OCI-LY7 (cell line): ENCODE measurements at regions not wholly inside any gene's neighbourhood (a gene's known extent, or its start where the extent isn't known, plus 50 kb on each side); places are given as distances from the start of the nearest gene placed in this dataset.

Source experiments
- BruUV-seq: library from RNA; stranded (reverse); fragments of 400-500 nt; replicated peaks from 2 replicates; lab custom pipeline; 2021; lab: Mats Ljungman, UMichigan
- CTCF ChIA-PET: fragments of 300-600 bp; sonication (Branson Sonifier 250); formaldehyde crosslinking; loops from one replicate; lab custom pipeline; 2022; ENCODE audit warnings: antibody characterized with exemption; ENCODE audit not compliant: unreplicated experiment; lab: Charles Lee
- POLR2A ChIA-PET: fragments of 300-600 bp; sonication (Branson Sonifier 250); formaldehyde crosslinking; loops from one replicate; lab custom pipeline; 2022; ENCODE audit warnings: antibody characterized with exemption; lab: Charles Lee
- DNase-seq: peaks from one replicate; pipeline ENCODE4 v3.0.0-alpha.2; 2015; ENCODE audit warnings: low spot score
- H2AFZ ChIP-seq: fragments of 200-600 bp; sonication (generic), shearing (Covaris generic); 2 replicates; pipeline ENCODE4 v1.6.1; 2014; ENCODE audit warnings: mild to moderate bottlenecking, antibody characterized with exemption, low read length, moderate library complexity
- H3K27ac ChIP-seq: fragments of 200-600 bp; sonication (generic); 2 replicates; pipeline ENCODE4 v1.5.1; 2014; ENCODE audit warnings: mixed run types, low read depth, mild to moderate bottlenecking, moderate library complexity, low read length, inconsistent platforms; ENCODE audit not compliant: poor library complexity, severe bottlenecking
- H3K36me3 ChIP-seq: fragments of 200-600 bp; sonication (generic); 2 replicates; pipeline ENCODE4 v1.6.1; 2014; ENCODE audit warnings: mild to moderate bottlenecking, antibody characterized with exemption, low read length, moderate library complexity, mixed read lengths; ENCODE audit not compliant: insufficient read depth
- H3K4me1 ChIP-seq: fragments of 200-600 bp; sonication (generic); 2 replicates; pipeline ENCODE4 v1.5.1; 2014; ENCODE audit warnings: mild to moderate bottlenecking, low read length; ENCODE audit not compliant: insufficient read depth, poor library complexity, severe bottlenecking
- H3K4me2 ChIP-seq: fragments of 200-600 bp; sonication (generic); 2 replicates; pipeline ENCODE4 v1.6.1; 2014; ENCODE audit warnings: mild to moderate bottlenecking, low read length
- H3K4me3 ChIP-seq: fragments of 200-600 bp; sonication (generic); 2 replicates; pipeline ENCODE4 v1.5.1; 2014; ENCODE audit warnings: mild to moderate bottlenecking, low read depth, low read length; ENCODE audit not compliant: poor library complexity, severe bottlenecking
- H3K79me2 ChIP-seq: fragments of 200-600 bp; sonication (generic); 2 replicates; pipeline ENCODE4 v1.6.1; 2016; ENCODE audit warnings: low read depth, mild to moderate bottlenecking, low read length, moderate library complexity, mixed read lengths; ENCODE audit not compliant: insufficient read depth
- H3K9me2 ChIP-seq: fragments of 200-600 bp; sonication (generic); 2 replicates; pipeline ENCODE4 v1.6.1; 2016; ENCODE audit warnings: mild to moderate bottlenecking, low read length, mixed read lengths; ENCODE audit not compliant: insufficient read depth
- H3K9me3 ChIP-seq: fragments of 200-600 bp; sonication (generic); 2 replicates; pipeline ENCODE4 v1.6.1; 2014; ENCODE audit warnings: mild to moderate bottlenecking, mixed run types, low read length, mixed read lengths
- H4K20me1 ChIP-seq: fragments of 200-600 bp; sonication (generic); 2 replicates; pipeline ENCODE4 v1.6.1; 2014; ENCODE audit warnings: mild to moderate bottlenecking, antibody characterized with exemption, low read length, moderate library complexity, mixed read lengths; ENCODE audit not compliant: insufficient read depth
- EZH2phosphoT487 ChIP-seq: fragments of 200-600 bp; sonication (generic); IDR thresholded peaks from 2 replicates; pipeline ENCODE4 v1.6.1; 2018; ENCODE audit warnings: low read depth, borderline replicate concordance, mild to moderate bottlenecking, mixed run types, antibody characterized with exemption, low read length, moderate library complexity, mixed read lengths
- intact Hi-C: fragments of 100-400 bp; cut with micrococcal nuclease; formaldehyde crosslinking; loops from one replicate; pipeline ENCODE4 v1.10.0; 2022; ENCODE audit not compliant: unreplicated experiment
- TF ChIP-seq, protein P1 (sequence below): fragments of 200-600 bp; sonication (generic); conservative IDR thresholded peaks from 2 replicates; pipeline ENCODE4 v1.5.1; 2014; ENCODE audit warnings: mild to moderate bottlenecking, antibody characterized with exemption, low read length, moderate library complexity, mixed read lengths

DNA sequence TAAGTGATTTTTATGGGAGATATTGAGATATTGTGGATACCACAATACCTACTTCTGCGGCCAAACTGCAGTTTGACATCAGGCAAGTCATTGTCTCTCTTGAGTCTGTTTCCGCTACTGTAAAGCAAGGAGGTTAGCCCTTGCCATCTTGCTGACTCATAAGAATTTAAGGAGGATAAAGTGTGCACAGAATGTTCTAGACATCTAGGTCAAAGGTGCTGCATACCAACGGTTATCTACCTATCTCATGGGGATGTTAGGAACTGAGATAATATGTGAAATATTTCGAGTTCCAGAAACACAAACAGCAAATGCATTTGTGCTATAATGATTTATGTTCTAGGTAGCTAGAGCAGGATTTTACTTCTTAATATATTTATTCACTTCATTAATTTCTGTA, 211.5 kb upstream of the NR3C2 start:
- no peak overlapping the region for H3K4me3 ChIP-seq
- TF ChIP-seq, protein P1, sequence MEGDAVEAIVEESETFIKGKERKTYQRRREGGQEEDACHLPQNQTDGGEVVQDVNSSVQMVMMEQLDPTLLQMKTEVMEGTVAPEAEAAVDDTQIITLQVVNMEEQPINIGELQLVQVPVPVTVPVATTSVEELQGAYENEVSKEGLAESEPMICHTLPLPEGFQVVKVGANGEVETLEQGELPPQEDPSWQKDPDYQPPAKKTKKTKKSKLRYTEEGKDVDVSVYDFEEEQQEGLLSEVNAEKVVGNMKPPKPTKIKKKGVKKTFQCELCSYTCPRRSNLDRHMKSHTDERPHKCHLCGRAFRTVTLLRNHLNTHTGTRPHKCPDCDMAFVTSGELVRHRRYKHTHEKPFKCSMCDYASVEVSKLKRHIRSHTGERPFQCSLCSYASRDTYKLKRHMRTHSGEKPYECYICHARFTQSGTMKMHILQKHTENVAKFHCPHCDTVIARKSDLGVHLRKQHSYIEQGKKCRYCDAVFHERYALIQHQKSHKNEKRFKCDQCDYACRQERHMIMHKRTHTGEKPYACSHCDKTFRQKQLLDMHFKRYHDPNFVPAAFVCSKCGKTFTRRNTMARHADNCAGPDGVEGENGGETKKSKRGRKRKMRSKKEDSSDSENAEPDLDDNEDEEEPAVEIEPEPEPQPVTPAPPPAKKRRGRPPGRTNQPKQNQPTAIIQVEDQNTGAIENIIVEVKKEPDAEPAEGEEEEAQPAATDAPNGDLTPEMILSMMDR: no peak
- TF ChIP-seq EZH2phosphoT487: no peak
- CTCF ChIA-PET: no interaction called here
- no peaks in the 10 kb centered on the region for H3K9me3 ChIP-seq
- H2AFZ ChIP-seq: no peak overlapping the region
- H3K27ac ChIP-seq: no peak overlapping the region
- no TSS peak for BruUV-seq
- no peaks in the 10 kb centered on the region for H3K9me2 ChIP-seq
- no peaks in the 10 kb centered on the region for H3K36me3 ChIP-seq
- intact Hi-C loops: no loop called here
- H3K4me1 ChIP-seq: no peaks in the 10 kb centered on the region
- POLR2A ChIA-PET: interaction anchor here (0.6 kb wide), 1 partner anchor 27 kb away, joined by 3 read pairs; no protein-coding TSS in a partner anchor
- no peak overlapping the region for H3K4me2 ChIP-seq
- no peaks in the 10 kb centered on the region for H3K79me2 ChIP-seq
- no peak for DNase-seq
- H4K20me1 ChIP-seq: no peaks in the 10 kb centered on the region

DNA sequence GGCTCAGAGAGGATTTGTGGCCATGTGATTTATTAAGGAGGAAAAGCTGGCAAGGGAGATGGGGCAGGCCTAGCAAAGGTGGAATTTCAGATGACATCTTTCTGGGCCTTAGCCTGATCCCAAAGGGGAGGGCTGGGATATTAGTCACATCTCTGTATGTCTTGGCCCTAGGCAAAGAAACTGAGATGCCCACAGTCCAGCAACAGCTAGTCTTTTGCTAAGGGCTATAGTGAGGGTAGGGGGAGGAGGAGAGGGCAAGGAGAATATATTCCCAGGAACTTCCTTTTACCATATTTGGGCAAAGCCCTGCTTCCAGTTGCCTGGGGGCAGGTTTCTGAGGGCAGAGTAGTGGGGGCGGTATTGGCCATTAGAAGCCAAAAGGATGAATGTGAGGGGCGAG, 209.8 kb upstream of the NR3C2 start:
- no TSS peak for BruUV-seq
- H3K9me3 ChIP-seq: no peaks in the 10 kb centered on the region
- no peak overlapping the region for H3K27ac ChIP-seq
- H3K79me2 ChIP-seq: no peaks in the 10 kb centered on the region
- POLR2A ChIA-PET: no interaction called here
- no peaks in the 10 kb centered on the region for H3K4me1 ChIP-seq
- intact Hi-C loops: no loop called here
- H3K4me3 ChIP-seq: no peak overlapping the region
- no peaks in the 10 kb centered on the region for H3K9me2 ChIP-seq
- H2AFZ ChIP-seq: no peak overlapping the region
- H4K20me1 ChIP-seq: no peaks in the 10 kb centered on the region
- DNase-seq: no peak
- TF ChIP-seq, protein P1: no peak
- TF ChIP-seq EZH2phosphoT487: no peak
- no peaks in the 10 kb centered on the region for H3K36me3 ChIP-seq
- CTCF ChIA-PET: interaction anchor here (1.1 kb wide), 1 partner anchor 378 kb away, joined by 3 read pairs; no protein-coding TSS in a partner anchor
- no peak overlapping the region for H3K4me2 ChIP-seq

DNA sequence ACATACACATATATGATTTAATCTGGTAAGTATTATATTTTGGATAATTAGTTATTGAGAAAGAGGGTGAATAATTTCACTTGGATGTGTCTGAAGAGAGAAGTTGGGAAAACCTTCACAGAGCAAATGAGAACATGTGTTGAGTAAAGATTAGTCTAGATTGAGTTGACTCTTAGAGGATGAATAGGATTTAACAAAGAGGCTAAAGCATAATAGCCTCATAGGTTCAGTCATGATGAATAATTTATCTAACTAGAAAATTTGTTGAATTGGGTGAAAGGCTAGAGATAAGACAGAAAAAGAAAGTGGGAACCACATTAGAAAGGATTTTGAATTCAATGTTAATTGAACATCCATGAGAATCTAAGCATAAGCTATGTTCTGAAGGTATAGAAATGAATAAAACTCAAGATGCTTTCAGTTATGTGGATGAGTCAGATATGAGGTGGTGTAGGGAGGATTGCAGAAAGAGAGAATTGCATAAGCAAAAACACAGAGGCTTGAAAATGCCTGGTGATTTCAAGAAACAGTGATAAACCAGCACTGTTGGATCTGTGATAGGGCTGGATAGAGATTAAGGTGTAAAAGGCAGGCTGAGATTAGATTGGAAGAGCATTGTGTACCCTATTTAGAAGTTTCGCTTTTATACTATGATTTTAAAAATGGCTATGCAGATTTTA, 207.6 kb upstream of the NR3C2 start:
- Histone ChIP-seq H3K9me2 (no peaks in the 10 kb centered on the region), H2AFZ (no peak overlapping the region), H3K4me3 (no peak overlapping the region), H3K79me2 (no peaks in the 10 kb centered on the region), H4K20me1 (no peaks in the 10 kb centered on the region), H3K4me1 (no peaks in the 10 kb centered on the region), H3K36me3 (no peaks in the 10 kb centered on the region), H3K27ac (no peak overlapping the region), H3K9me3 (no peaks in the 10 kb centered on the region), H3K4me2 (no peak overlapping the region)
- no TSS peak for BruUV-seq
- no peak for DNase-seq
- ChIA-PET POLR2A (interaction anchor here (0.6 kb wide), 1 partner anchor 12 kb away, joined by 3 read pairs; no protein-coding TSS in a partner anchor), CTCF (no interaction called here)
- intact Hi-C loops: no loop called here
- TF ChIP-seq EZH2phosphoT487: no peak
